Activated B cell treated with CpG ODN at 0.5 μM for 24 hours (primary cell): ENCODE measurements at regions not wholly inside any gene's neighbourhood (a gene's known extent, or its start where the extent isn't known, plus 50 kb on each side); places are given as distances from the start of the nearest gene placed in this dataset.

Source experiments
- ATAC-seq: fragments of 200-7000 bp; cut with Tn5 transposase; one replicate; pipeline ENCODE4 v1.10.0; 2021; ENCODE audit warnings: low read depth, mild to moderate bottlenecking, moderate library complexity
- CTCF ChIA-PET: fragments of 350-600 bp; sonication (Branson Sonifier 250); formaldehyde crosslinking; loops from one replicate; lab custom pipeline; 2021; ENCODE audit warnings: antibody characterized with exemption; lab: Charles Lee
- POLR2A ChIA-PET: fragments of 350-600 bp; sonication (Branson Sonifier 250); formaldehyde crosslinking; loops from one replicate; lab custom pipeline; 2021; ENCODE audit warnings: antibody characterized with exemption; lab: Charles Lee
- DNase-seq: peaks from one replicate; pipeline ENCODE4 v3.0.0; 2022
- H3K27ac Mint-ChIP-seq: one replicate; pipeline ENCODE4 v1.8.0; 2020; ENCODE audit warnings: mixed read lengths
- H3K27me3 Mint-ChIP-seq: one replicate; pipeline ENCODE4 v1.8.0; 2021; ENCODE audit warnings: mixed read lengths
- H3K36me3 Mint-ChIP-seq: one replicate; pipeline ENCODE4 v1.8.0; 2021; ENCODE audit warnings: low read depth, mixed read lengths
- H3K4me1 Mint-ChIP-seq: one replicate; pipeline ENCODE4 v1.8.0; 2021; ENCODE audit warnings: mixed read lengths
- H3K4me3 Mint-ChIP-seq: one replicate; pipeline ENCODE4 v1.8.0; 2020; ENCODE audit warnings: mild to moderate bottlenecking, mixed read lengths
- H3K9me3 Mint-ChIP-seq: one replicate; pipeline ENCODE4 v1.8.0; 2020; ENCODE audit warnings: mixed read lengths
- CTCF ChIP-seq: fragments of 200-600 bp; IDR thresholded peaks from one replicate; pipeline ENCODE4 v1.8.0; 2022; ENCODE audit warnings: antibody characterized with exemption, mild to moderate bottlenecking
- intact Hi-C: fragments of 100-400 bp; cut with micrococcal nuclease; formaldehyde crosslinking; loops from one replicate; pipeline ENCODE4 v1.15.1; 2024

- intact Hi-C loops = no loop called here
- ChIA-PET POLR2A (no interaction called here), CTCF (no interaction called here)
- H3K9me3 Mint-ChIP-seq = no peaks in the 10 kb centered on the region
- no peak overlapping the region for H3K4me3 Mint-ChIP-seq
- H3K36me3 Mint-ChIP-seq = no peaks in the 10 kb centered on the region
- H3K4me1 Mint-ChIP-seq = no peaks in the 10 kb centered on the region
- peaks cover 1% of the 10 kb centered on the region for H3K27me3 Mint-ChIP-seq
- DNase-seq (no peak), ATAC-seq (no peak)
- TF ChIP-seq CTCF = no peak
- H3K27ac Mint-ChIP-seq = no peak overlapping the region
Observed at GRCh38 chr5:155989879-155990278, 337.1 kb upstream of the SGCD start.

DNA sequence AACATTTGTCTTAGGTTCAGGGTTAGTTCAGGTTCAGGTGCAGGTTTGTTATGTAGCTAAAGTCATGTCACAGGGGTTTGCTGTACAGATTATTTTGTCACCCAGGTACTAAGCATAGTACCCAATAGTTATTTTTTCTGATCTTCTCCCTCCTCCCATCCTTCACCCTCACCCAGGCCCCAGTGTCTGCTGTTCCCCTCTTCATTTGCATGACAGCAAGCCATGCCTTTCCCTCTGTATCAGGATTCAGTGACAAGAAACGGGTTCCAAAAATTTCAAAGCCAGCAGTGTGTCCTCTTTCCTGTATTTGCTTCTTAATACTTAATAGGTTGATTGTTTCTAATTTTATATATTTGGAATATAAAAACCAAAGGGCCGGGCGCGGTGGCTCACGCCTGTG is 330.8 kb upstream of the SGCD start:
- CTCF ChIA-PET = no interaction called here

GRCh38 chr5:155998257-155998656 is 328.7 kb upstream of the SGCD start:
- no peaks in the 10 kb centered on the region for H3K27me3 Mint-ChIP-seq
- ChIA-PET POLR2A (no interaction called here), CTCF (no interaction called here)
- ATAC-seq (no peak), DNase-seq (no peak)
- H3K4me1 Mint-ChIP-seq = no peaks in the 10 kb centered on the region
- H3K27ac Mint-ChIP-seq = no peak overlapping the region
- intact Hi-C loops = no loop called here
- no peak overlapping the region for H3K4me3 Mint-ChIP-seq
- no peak for TF ChIP-seq CTCF
- H3K36me3 Mint-ChIP-seq = no peaks in the 10 kb centered on the region
- no peaks in the 10 kb centered on the region for H3K9me3 Mint-ChIP-seq

More for the DNA sequence above, 330.8 kb upstream of the SGCD start:
- intact Hi-C loops = no loop called here
- Mint-ChIP-seq H3K27ac (no peak overlapping the region), H3K36me3 (no peaks in the 10 kb centered on the region), H3K9me3 (no peaks in the 10 kb centered on the region), H3K27me3 (peaks cover 1% of the 10 kb centered on the region), H3K4me1 (no peaks in the 10 kb centered on the region), H3K4me3 (no peak overlapping the region)
- no peak for TF ChIP-seq CTCF
- POLR2A ChIA-PET = no interaction called here
- ATAC-seq (no peak), DNase-seq (no peak)

DNA sequence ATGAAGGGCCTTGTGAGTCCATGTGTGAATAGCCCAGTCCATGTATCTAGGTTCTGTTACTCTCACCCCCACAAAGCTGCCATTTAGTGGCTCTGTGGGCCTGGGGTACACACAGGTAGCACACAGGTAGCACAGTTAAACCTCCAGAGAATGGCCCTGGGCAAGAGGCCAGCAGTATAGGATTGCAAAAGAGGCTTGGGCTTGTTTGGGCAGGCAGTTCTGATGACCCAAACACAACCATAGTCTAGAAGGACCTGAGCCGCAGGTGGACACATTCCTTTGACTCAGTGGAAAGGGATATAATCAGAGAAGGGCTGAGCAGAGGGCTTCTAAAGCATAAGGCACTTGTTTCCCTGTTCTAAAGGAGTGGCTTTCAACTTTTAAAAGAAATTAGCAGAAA is 326.8 kb upstream of the SGCD start:
- no peaks in the 10 kb centered on the region for H3K4me1 Mint-ChIP-seq
- intact Hi-C loops = no loop called here
- DNase-seq (no peak), ATAC-seq (no peak)
- POLR2A ChIA-PET = interaction anchor here (0.6 kb wide), 1 partner anchor 13 kb away, joined by 4 read pairs; no protein-coding TSS in a partner anchor
- H3K4me3 Mint-ChIP-seq = no peak overlapping the region
- no peaks in the 10 kb centered on the region for H3K27me3 Mint-ChIP-seq
- CTCF ChIA-PET = no interaction called here
- H3K9me3 Mint-ChIP-seq = no peaks in the 10 kb centered on the region
- no peak overlapping the region for H3K27ac Mint-ChIP-seq
- no peaks in the 10 kb centered on the region for H3K36me3 Mint-ChIP-seq
- TF ChIP-seq CTCF = no peak

- ATAC-seq (no peak), DNase-seq (no peak)
- ChIA-PET CTCF (no interaction called here), POLR2A (no interaction called here)
- no peaks in the 10 kb centered on the region for H3K4me1 Mint-ChIP-seq
- TF ChIP-seq CTCF = no peak
- H3K27me3 Mint-ChIP-seq = no peaks in the 10 kb centered on the region
- intact Hi-C loops = no loop called here
- H3K36me3 Mint-ChIP-seq = no peaks in the 10 kb centered on the region
- H3K27ac Mint-ChIP-seq = no peak overlapping the region
- no peak overlapping the region for H3K4me3 Mint-ChIP-seq
- no peaks in the 10 kb centered on the region for H3K9me3 Mint-ChIP-seq
Observed at GRCh38 chr5:156004754-156005153, 322.2 kb upstream of the SGCD start.
